ENCODE measurements at regions not wholly inside any gene's neighbourhood (a gene's known extent, or its start where the extent isn't known, plus 50 kb on each side); places are given as distances from the start of the nearest gene placed in this dataset.
"Not testable (repeated sequence)": the region's sequence is repeated elsewhere in the genome, so short reads cannot be mapped to it uniquely, and the experiment has no call there.

DNA sequence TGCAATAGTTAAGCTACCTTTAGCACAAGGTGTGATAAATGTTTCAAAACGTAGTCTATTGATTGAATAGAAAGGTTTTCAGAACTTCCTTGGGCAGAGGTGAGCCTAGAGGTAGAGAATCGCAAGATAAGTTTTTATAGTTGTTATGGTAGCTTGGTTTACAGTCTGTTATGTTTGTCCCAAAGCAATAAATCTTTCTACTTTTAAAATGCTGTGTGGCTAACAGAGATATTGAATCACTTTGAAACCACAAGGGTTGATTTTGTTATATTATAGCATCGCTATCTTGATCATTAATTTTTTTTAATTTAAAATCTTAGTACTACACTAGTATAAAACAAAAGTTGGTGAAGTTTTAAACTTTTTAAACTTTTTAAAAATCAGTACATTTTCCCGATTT lies 126.7 kb downstream of the TMEM182 start:
- no peaks in the 10 kb centered on the region for H3K4me1 Mint-ChIP-seq (ENCODE audit: low read depth)
- no peaks in the 10 kb centered on the region for H3K36me3 Mint-ChIP-seq (ENCODE audit: low read depth)
- no peak overlapping the region for H3K4me3 Mint-ChIP-seq
- POLR2A ChIA-PET: interaction anchor here (0.5 kb wide), 1 partner anchor 12 kb away, joined by 7 read pairs; no protein-coding TSS in a partner anchor
- H3K9me3 Mint-ChIP-seq: no peaks in the 10 kb centered on the region
- DNase-seq (no peak), ATAC-seq (no peak)
- H3K27ac Mint-ChIP-seq: no peak overlapping the region
- peaks cover 2% of the 10 kb centered on the region for H3K27me3 Mint-ChIP-seq
- TF ChIP-seq, protein P1, sequence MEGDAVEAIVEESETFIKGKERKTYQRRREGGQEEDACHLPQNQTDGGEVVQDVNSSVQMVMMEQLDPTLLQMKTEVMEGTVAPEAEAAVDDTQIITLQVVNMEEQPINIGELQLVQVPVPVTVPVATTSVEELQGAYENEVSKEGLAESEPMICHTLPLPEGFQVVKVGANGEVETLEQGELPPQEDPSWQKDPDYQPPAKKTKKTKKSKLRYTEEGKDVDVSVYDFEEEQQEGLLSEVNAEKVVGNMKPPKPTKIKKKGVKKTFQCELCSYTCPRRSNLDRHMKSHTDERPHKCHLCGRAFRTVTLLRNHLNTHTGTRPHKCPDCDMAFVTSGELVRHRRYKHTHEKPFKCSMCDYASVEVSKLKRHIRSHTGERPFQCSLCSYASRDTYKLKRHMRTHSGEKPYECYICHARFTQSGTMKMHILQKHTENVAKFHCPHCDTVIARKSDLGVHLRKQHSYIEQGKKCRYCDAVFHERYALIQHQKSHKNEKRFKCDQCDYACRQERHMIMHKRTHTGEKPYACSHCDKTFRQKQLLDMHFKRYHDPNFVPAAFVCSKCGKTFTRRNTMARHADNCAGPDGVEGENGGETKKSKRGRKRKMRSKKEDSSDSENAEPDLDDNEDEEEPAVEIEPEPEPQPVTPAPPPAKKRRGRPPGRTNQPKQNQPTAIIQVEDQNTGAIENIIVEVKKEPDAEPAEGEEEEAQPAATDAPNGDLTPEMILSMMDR (IDR thresholded peaks at IDR 0.05): no peak
- CTCF ChIA-PET: interaction anchor here (1.2 to 1.5 kb wide), 2 partner anchors 47 to 49 kb away, joined by 3 read pairs; no protein-coding TSS in a partner anchor
- intact Hi-C loops (cut with micrococcal nuclease): no loop called here

DNA sequence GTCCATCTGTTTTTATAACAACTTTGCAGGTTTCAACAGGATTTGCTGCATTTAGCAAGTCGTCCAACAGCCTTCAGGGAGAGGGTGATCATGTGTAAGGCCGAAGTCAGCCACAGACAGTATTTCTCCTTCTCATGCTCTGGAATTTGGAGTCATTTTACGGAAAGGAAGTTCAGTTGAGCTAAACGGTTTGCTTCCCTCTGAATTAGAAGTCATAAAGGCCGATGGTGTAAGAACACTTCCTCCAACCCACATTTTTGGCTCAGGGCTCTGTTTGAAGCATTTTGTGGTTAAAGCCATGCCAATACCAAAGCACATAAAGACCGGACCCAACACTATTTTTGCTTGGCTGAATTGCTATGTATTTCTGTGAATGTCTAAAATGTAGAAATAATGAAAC lies 129.5 kb downstream of the TMEM182 start:
- CTCF ChIA-PET: no interaction called here
- Mint-ChIP-seq H3K9me3 (no peaks in the 10 kb centered on the region), H3K4me1 (ENCODE audit: low read depth) (no peaks in the 10 kb centered on the region), H3K4me3 (no peak overlapping the region), H3K36me3 (ENCODE audit: low read depth) (no peaks in the 10 kb centered on the region), H3K27ac (no peak overlapping the region), H3K27me3 (peaks cover 2% of the 10 kb centered on the region)
- POLR2A ChIA-PET: no interaction called here
- no peak for ATAC-seq
- DNase-seq: no peak
- intact Hi-C loops (cut with micrococcal nuclease): no loop called here
- TF ChIP-seq, protein P1 (IDR thresholded peaks at IDR 0.05): no peak

DNA sequence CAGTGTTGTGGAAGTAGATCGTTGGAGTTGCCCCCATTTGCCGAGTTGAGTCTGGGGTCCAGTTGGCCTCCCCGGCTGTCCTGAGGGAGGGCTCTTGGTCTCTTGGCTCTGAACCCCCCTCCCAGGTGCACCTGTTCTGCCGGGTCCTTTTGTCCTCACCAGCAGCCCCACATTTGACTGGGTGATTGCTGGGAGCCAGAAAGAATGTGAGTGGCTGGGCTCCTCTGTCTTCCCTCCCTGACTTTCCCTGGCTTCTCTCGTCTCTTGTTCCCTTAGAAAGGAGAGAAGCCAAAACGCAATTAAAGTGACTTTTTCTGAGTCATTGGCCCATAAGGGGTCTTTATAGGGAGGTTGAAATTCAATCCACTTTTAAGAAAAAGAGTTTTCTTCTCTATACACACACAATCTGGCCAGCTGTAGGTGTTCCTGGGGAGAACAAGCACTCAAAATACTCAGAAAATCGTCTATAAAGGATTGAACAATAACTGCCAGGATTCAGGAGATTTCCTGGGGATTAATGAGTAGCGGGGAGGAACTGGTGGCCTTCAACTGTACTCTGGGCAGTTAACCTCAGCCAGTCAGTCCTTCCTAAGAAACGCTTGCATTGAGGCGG lies 131.0 kb downstream of the TMEM182 start:
- H3K9me3 Mint-ChIP-seq: no peaks in the 10 kb centered on the region
- no peaks in the 10 kb centered on the region for H3K36me3 Mint-ChIP-seq (ENCODE audit: low read depth)
- TF ChIP-seq, protein P1 (IDR thresholded peaks at IDR 0.05): no peak
- H3K4me3 Mint-ChIP-seq: no peak overlapping the region
- ATAC-seq: no peak
- ChIA-PET CTCF (interaction anchor here (0.7 kb wide), 1 partner anchor 257 kb away, joined by 3 read pairs; no protein-coding TSS in a partner anchor), POLR2A (interaction anchor here (0.6 kb wide), 1 partner anchor 79 kb away, joined by 3 read pairs; no protein-coding TSS in a partner anchor)
- DNase-seq: no peak
- H3K27ac Mint-ChIP-seq: no peak overlapping the region
- peaks cover 2% of the 10 kb centered on the region for H3K27me3 Mint-ChIP-seq
- intact Hi-C loops (cut with micrococcal nuclease): no loop called here
- no peaks in the 10 kb centered on the region for H3K4me1 Mint-ChIP-seq (ENCODE audit: low read depth)

DNA sequence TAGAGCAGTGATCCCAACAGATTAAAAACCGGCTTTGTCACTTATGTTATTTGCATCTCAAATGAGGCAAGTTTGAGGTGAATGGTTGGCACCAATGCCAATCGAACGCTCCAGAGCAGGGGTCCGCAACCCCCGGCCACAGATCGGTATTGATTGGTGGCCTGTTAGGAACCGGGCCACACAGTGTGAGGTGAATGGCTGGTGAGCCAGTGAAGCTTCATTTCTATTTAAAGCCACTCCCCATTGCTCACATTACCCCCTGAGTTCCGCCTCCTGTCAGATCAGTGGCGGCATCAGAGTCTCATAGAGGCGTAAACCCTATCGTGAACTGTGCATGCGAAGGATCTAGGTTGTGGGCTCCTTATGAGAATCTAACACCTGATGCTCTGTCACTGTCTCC lies 132.0 kb downstream of the TMEM182 start:
- no peak overlapping the region for H3K27ac Mint-ChIP-seq
- H3K36me3 Mint-ChIP-seq (ENCODE audit: low read depth): no peaks in the 10 kb centered on the region
- TF ChIP-seq, protein P1 (IDR thresholded peaks at IDR 0.05): no peak
- POLR2A ChIA-PET: no interaction called here
- no peak for DNase-seq
- H3K4me1 Mint-ChIP-seq (ENCODE audit: low read depth): no peaks in the 10 kb centered on the region
- CTCF ChIA-PET: no interaction called here
- ATAC-seq: no peak
- intact Hi-C loops (cut with micrococcal nuclease): no loop called here
- H3K27me3 Mint-ChIP-seq: peaks cover 2% of the 10 kb centered on the region
- H3K9me3 Mint-ChIP-seq: peaks cover 4% of the 10 kb centered on the region
- H3K4me3 Mint-ChIP-seq: no peak overlapping the region

DNA sequence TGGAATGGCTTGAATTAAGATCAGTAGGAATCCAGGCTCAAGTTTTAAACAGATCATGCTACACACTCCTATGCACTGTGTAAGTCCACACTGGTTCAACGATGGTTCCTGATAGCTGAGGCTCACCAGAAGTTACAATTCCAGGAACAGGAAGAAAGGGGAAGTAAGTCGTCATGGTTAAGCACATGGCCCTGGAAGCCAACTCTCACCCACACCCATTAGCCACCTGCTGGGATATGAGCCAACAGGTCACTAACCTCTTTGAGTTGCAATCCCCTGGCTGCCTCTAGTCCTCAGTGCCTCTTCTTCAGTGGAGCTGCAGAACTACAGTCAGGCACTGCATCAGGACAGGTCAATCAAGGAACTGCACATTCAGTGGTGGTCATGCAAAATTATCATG lies 133.5 kb downstream of the TMEM182 start:
- ChIA-PET POLR2A (no interaction called here), CTCF (interaction anchor here (1.2 kb wide), 1 partner anchor 27 kb away, joined by 3 read pairs; no protein-coding TSS in a partner anchor)
- no peaks in the 10 kb centered on the region for H3K4me1 Mint-ChIP-seq (ENCODE audit: low read depth)
- intact Hi-C loops (cut with micrococcal nuclease): no loop called here
- no peak overlapping the region for H3K27ac Mint-ChIP-seq
- DNase-seq (no peak), ATAC-seq (no peak)
- no peak overlapping the region for H3K4me3 Mint-ChIP-seq
- H3K27me3 Mint-ChIP-seq: no peaks in the 10 kb centered on the region
- peaks cover 4% of the 10 kb centered on the region for H3K9me3 Mint-ChIP-seq
- H3K36me3 Mint-ChIP-seq (ENCODE audit: low read depth): no peaks in the 10 kb centered on the region
- TF ChIP-seq, protein P1 (IDR thresholded peaks at IDR 0.05): no peak

DNA sequence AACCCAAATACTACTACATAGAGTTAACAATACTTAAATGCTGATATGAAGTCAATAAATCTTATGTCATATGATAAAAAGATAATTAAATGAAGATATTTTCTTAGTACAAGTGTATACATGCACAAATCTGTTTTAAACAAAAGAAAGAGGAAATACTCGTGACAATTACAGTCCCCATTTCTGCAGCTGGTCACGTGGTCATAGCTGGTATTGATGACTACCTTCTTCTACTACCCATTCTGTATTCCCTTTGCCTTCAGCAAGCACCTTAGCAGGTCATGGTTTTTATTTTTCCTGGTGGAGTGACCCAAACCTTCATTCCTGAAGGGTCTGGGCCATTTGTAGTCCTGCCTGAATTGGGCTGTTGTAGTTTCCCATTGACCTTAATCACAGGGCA lies 147.4 kb downstream of the TMEM182 start:
- DNase-seq; ATAC-seq; POLR2A ChIA-PET; H3K27ac Mint-ChIP-seq; intact Hi-C loops (cut with micrococcal nuclease); H3K27me3 Mint-ChIP-seq; H3K36me3 Mint-ChIP-seq (ENCODE audit: low read depth); H3K9me3 Mint-ChIP-seq; H3K4me1 Mint-ChIP-seq (ENCODE audit: low read depth); H3K4me3 Mint-ChIP-seq; CTCF ChIA-PET: not testable (repeated sequence)
